ENCODE measurements at regions not wholly inside any gene's neighbourhood (a gene's known extent, or its start where the extent isn't known, plus 50 kb on each side); places are given as distances from the start of the nearest gene placed in this dataset.

DNA sequence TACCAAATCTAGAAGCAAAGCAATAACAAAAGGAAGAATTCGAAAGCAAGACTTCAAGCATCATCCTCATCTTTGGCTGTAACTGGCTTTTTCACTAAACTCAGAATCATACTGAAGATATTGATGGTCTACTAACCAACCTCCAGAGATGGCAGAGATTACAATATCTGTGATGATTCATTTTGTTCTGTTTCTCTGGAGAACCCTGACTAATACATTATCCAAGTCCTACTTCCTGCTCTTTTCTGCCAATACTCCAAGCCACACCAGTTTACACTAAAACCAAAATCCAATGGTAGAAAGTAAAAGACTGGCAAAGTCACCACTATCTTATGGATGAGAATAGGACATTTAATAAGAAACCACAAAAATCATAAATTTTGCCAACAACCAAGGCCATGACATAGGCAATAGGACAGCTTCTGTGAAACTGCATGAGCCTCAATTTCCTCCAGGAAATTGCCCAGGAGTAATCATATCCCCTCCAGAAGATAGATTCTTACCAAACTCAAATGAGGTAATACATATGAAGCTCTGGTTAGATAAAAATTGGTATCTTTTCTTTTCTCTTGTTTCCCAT is 159.8 kb downstream of the METTL4 start:
- FAIRE-seq, result no peak

- no peak for FAIRE-seq
Observed at GRCh38 chr18:2412281-2412680, 159.0 kb downstream of the METTL4 start.

- FAIRE-seq, result no peak
Observed at GRCh38 chr18:2412996-2413751, 158.1 kb downstream of the METTL4 start.

DNA sequence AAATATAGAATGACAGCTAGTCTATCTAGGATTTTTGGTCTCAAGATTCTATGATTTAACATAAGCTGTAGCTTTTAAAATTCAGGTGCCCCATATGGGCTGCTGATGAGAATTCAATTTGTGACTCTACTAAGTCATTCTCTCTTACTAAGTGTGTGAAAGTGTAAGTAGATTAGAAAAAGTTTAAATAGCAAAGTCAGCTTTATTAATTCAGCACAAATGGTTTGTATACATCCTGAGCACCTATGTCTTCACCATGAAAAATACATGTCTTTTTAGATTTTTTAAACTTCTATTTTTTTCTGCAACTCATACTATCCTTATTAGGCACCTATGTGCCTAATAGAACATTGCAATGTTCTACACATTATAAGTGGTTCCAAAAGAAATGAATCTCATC is 157.1 kb downstream of the METTL4 start:
- FAIRE-seq, result no peak

- FAIRE-seq, result no peak
Observed at GRCh38 chr18:2415656-2416055, 155.6 kb downstream of the METTL4 start.

DNA sequence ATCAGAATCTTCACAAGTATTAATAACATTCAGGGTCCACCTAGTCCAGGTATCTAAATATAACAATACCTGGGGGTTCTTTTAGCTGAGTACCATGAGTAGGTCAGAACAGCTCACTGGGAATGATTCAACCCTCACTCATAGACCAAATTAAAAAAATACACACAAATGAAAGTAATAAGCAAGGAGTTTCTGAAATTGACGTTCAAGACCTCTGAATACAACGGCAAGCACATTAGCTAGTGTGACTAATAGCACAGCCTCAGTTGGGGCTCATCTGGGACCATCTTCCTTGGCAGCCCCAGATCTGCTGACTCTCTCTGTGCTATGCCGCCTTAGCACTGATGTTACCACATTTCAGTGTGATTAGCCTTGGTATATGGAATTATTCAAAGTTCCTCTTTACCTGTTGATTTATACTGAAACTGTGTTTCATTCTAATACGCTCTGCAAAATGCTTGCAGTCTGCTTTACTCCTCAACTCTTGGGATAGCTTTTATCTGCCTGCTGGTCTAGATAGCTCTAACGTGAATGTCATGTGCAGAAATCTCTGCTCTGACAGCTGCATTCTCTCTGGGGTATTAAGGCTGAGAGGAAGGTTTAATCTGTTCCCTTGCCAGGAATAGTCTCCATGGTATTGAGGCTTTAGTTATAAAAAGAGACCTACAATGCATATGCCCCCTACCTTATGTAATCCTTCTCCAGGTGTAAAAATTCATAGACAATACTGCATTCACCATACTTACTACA is 153.3 kb downstream of the METTL4 start:
- no peak for FAIRE-seq

DNA sequence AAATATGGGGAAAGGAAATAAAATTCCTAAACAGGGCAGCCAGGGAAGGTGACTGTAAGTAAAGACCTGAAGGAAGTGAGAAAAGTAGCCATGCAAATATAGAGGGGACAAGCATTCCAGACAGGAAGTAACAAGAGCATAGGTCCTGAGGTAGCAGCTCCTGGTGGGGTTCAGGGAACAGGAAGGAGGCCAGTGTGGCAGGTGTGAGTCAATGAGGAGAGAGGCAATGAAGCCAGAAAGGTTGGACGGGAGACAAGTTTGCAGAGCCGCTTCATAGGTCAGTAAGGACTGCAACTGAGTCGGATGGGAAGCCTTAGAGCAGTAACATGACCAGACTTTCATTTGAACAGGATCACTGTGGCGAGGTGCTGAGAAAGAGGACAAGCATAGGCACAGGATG is 150.9 kb downstream of the METTL4 start:
- no peak for FAIRE-seq

DNA sequence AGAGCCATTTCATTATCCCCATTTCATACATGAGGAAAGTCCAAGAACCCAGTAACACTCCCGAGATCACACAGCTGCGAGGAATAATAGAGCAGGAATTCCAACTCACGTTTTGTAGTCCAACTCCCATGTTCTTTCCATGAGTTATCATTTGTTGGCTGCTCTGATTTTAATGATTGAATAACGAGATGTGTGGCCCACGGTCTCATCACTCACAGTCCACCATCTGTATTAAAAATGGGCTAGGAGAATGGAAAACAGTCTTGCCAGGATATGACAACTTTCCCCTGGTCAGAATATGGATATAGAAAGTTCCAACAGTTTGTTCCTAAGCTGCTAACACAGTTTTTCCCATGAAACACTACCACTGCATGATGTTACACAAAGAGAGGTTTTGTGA is 147.5 kb downstream of the METTL4 start:
- FAIRE-seq, result no peak

DNA sequence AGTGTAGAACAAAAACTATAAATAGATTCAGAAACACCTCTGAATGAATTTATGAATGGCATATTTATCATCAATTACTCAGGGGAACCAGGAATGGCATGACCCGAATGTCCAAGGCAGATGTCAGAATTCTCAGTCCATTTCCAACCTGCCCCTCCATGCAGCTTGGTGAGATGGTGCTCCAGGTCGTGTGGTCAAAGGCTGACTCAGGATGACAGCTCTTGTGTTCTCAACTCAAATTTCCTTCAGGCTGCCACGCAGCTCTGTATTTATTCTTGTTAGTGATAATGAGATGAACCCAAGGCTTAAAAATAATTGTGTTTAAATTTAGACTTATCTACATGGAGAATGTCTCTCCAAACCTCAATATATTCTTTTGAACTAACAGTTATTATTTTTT is 146.9 kb downstream of the METTL4 start:
- FAIRE-seq, result no peak

DNA sequence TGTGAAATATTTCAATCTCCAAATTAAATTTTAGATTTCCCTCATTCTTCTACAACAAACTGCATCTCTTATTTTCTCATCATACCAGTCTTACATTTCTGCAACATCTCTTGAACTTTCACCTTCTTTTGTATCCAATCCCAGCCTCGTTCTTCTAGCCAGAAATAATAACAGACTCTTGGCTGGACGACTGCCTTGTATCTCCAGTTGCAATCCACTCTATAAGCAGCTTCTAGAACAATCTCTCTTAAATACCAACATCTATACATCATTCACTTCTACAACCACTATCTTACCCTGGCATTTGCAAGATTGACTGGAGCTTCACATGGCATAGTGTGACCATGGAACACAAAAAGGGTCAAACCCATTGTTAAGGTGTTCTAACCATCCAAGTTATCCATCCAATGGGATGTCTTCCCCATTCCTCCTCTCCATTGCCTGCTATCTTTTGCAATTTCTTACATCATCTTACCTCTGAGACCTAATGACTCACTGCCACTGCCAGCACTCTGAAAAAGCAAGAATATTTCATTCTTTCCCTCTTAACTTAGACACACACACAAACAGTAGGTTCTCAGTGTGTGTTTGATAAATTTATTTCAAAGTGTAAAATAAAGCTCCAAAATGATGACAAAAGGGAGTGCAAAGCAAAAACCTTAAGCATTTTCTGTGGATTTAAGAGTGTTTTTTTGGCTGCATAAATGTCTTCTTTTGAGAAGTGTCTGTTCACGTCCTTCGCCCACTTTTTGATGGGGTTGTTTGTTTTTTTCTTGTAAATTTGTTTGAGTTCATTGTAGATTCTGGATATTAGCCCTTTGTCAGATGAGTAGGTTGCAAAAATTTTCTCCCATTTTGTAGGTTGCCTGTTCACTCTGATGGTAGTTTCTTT is 145.6 kb downstream of the METTL4 start:
- FAIRE-seq, result no peak

GRCh38 chr18:2430191-2430590 is 141.1 kb downstream of the METTL4 start:
- FAIRE-seq, result no peak

DNA sequence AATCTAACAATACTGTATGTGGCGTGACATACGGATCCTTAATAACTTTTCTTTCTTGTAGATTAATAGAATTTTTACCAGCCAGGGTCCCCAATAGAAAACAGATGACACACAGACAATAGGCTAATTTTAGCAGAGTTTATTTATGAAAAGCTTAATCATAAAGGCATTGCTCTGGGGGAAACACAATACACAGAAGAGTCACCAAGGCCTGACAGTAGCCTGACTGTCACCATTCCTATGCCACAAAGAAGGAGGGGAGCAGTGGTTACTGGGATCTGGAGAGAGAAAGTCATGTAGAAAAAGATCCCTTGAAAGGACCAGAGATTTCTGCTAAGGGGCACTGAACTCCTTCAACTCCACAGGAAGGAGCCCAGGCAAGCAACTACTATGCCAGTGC is 139.5 kb downstream of the METTL4 start:
- FAIRE-seq, result no peak

DNA sequence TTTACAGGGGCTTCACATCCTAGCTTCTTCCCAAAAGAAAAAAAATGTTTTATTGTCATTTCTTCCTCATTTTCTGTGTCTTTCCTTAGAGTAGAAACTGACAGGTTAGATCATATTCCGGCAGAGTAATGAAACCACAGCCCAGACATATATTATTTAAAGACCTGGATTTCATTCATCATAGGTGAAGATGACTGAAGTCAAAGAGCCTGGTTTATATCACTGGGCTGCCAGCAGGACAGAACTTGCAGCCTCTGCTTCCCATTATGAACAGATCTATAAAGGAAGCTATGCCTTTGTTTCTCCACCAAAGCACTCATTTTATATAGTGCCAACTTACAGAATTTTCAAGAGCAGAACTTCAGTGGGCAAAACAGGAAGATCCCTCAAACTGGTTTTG is 137.9 kb downstream of the METTL4 start:
- no peak for FAIRE-seq

- no peak for FAIRE-seq
Observed at GRCh38 chr18:2441544-2441943, 129.8 kb downstream of the METTL4 start.

GRCh38 chr18:2442006-2442405 is 129.3 kb downstream of the METTL4 start:
- no peak for FAIRE-seq

DNA sequence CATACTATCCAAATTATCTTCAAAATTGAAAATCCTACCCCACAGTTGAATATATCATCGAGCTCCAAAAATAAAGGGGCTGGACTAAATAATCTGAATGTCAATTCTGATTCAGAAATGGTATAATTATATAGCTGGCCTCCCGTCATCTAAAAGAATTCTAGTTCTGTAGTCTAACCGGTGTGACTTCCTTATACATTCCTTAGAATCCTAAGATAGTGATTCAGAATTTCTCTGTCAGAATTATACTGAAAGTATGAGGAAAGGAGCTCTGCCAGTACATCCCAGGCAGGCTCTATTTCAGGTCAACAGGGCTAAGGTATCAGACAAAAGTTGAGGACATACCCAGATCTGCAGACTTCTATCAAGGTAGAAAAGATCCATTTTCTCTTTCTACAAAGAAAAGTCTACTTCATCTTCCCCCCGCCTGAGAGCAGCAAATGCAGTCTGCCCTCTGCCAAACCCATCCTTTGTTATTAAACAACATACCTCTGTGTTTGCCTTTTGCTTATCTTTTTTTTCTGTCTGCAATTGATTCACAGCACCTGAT is 128.5 kb downstream of the METTL4 start:
- no peak for FAIRE-seq

DNA sequence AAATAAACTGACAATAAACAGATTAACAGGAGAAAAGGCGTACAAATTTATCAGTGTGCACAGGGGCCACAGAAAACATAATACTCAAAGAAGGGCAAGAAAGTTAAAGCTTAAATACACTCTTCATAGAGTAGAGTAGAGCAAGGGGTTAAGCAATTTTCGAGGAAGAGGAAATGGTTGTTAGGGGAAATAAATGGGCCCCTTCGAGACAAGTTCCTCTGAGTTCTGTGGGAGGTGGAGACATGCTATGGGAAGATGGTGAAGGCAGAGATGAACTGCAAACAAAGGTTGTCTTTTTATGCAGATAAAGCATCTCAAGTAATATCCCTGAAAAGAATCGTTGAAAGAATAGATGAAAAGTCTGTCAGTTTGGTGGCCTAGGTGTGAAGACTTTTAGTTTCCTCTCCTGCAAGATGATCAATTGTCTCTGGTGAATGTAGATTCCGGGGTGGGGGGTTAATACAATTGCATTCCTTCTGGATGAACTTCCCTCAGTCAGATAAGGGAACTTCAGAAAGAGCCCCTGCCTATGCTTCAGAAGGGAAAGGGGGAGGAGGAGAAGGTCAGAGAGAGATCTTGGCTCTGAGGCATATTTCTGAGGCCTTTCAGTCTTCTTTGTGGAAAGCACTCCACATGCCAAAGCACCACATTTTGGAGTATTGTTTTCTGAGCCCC is 127.0 kb downstream of the METTL4 start:
- FAIRE-seq, result no peak

GRCh38 chr18:2448565-2449151 is 122.6 kb downstream of the METTL4 start:
- FAIRE-seq, result no peak

- no peak for FAIRE-seq
Observed at GRCh38 chr18:2451556-2451955, 119.7 kb downstream of the METTL4 start.

DNA sequence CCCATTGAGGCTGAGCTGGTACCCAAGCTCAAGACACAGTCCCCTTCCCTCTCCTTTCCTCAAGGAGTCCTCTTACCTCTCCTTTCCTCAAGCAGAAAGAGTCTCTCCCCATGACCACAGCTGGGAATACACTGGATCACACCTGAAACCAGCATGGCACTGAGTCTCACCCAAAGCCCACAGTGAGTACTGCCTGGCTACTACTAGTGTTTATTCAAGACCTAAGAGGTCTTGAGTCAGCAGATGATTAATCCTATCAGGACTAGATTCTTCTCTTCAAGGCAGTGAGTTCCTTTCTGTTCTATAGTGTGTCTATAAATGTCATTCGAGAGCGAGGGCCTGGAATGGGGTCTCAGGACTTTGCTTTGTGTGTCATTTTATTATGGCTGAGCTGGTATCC is 111.4 kb downstream of the METTL4 start:
- no peak for FAIRE-seq

DNA sequence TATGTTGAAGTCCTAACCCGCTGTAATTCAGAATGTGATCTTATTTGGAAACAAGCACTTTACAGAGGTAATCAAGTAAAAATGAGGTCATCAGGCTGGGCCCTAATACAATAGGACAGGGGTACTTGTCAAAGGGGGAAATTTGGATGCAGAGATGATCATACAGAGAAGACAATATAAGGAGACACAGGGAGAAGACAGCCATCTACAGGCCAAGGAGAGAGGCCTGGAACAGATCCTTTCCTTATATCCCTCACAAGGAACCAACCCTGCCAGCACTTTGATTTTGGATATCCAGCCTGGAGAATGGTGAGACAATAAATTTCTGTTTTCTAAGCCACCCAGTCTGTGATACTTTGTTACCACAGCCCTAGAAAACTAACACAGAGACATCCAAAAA is 104.3 kb downstream of the METTL4 start:
- FAIRE-seq, result no peak

DNA sequence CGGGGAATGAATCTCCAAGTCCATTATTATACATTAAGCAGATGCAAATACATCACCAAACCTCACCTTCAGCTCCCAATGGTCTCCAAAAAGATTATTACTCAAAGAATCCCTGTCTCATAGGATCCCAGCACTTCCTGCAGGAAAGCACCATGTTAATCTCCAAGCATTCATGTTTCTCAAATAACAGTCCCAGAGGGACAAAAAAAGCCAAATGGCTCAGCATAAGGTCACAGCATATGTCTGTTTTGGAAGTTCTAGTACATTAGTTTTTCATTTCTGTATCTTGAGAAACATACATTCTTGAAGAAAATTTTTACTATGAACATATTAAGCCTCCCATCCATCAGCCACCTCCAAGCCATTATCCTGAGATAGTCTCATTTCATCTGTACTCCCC is 103.3 kb downstream of the METTL4 start:
- FAIRE-seq, result no peak

Measured in G401.6 (cell line).